HUES48 (cell line): ENCODE measurements at regions not wholly inside any gene's neighbourhood (a gene's known extent, or its start where the extent isn't known, plus 50 kb on each side); places are given as distances from the start of the nearest gene placed in this dataset.
"Not testable (repeated sequence)": the region's sequence is repeated elsewhere in the genome, so short reads cannot be mapped to it uniquely, and the experiment has no call there.

ENCODE experiments used
- H3K27ac ChIP-seq: one replicate; pipeline ENCODE4 v1.7.0; 2013; ENCODE audit warnings: low read depth, low read length, inconsistent platforms
- H3K27me3 ChIP-seq: 2 replicates; pipeline ENCODE4 v1.6.1; 2013; ENCODE audit warnings: mild to moderate bottlenecking, low read length; ENCODE audit not compliant: control insufficient read depth, insufficient read depth
- H3K36me3 ChIP-seq: 2 replicates; pipeline ENCODE4 v1.6.1; 2013; ENCODE audit warnings: low read length; ENCODE audit not compliant: control insufficient read depth, insufficient read depth
- H3K4me1 ChIP-seq: 2 replicates; pipeline ENCODE4 v1.6.1; 2013; ENCODE audit warnings: mild to moderate bottlenecking, low read length; ENCODE audit not compliant: control insufficient read depth, insufficient read depth
- H3K4me3 ChIP-seq: 2 replicates; pipeline ENCODE4 v1.5.1; 2013; ENCODE audit warnings: mild to moderate bottlenecking, low read depth, low read length
- H3K9ac ChIP-seq: 2 replicates; pipeline ENCODE4 v1.6.1; 2013; ENCODE audit warnings: mild to moderate bottlenecking, low read depth, low read length, moderate library complexity
- H3K9me3 ChIP-seq: 2 replicates; pipeline ENCODE4 v1.6.1; 2013; ENCODE audit warnings: low read length; ENCODE audit not compliant: control insufficient read depth, insufficient read depth

GRCh38 chr4:53704329-53704728, 113.0 kb upstream of the LNX1 start:
- Histone ChIP-seq H3K4me1 (peaks cover 4% of the 10 kb centered on the region; the same call in 1 of the 2 replicates), H3K9me3 (no peaks in the 10 kb centered on the region), H3K36me3 (no peaks in the 10 kb centered on the region), H3K27me3 (no peaks in the 10 kb centered on the region), H3K4me3 (no peak overlapping the region), H3K27ac (no peak overlapping the region), H3K9ac (no peak overlapping the region)

GRCh38 chr4:53703267-53703655, 112.0 kb upstream of the LNX1 start:
- Histone ChIP-seq H3K4me3 (no peak overlapping the region), H3K36me3 (no peaks in the 10 kb centered on the region), H3K27me3 (no peaks in the 10 kb centered on the region), H3K9ac (no peak overlapping the region), H3K27ac (no peak overlapping the region), H3K9me3 (no peaks in the 10 kb centered on the region), H3K4me1 (peaks cover 4% of the 10 kb centered on the region; the same call in 1 of the 2 replicates)

GRCh38 chr4:53702334-53703266, 111.3 kb upstream of the LNX1 start:
- Histone ChIP-seq H3K9ac (no peak overlapping the region), H3K27me3 (no peaks in the 10 kb centered on the region), H3K4me3 (no peak overlapping the region), H3K27ac (no peak overlapping the region), H3K4me1 (peaks cover 4% of the 10 kb centered on the region; the same call in 1 of the 2 replicates), H3K36me3 (no peaks in the 10 kb centered on the region), H3K9me3 (no peaks in the 10 kb centered on the region)

- H3K9me3 ChIP-seq, result not testable (repeated sequence)
Observed at GRCh38 chr4:53701260-53701659, 110.0 kb upstream of the LNX1 start.

GRCh38 chr4:53699310-53699709, 108.0 kb upstream of the LNX1 start:
- not testable (repeated sequence) for H3K27me3 ChIP-seq, H3K4me1 ChIP-seq, H3K9ac ChIP-seq, H3K9me3 ChIP-seq, H3K27ac ChIP-seq, H3K4me3 ChIP-seq, H3K36me3 ChIP-seq

More at GRCh38 chr4:53701260-53701659, 110.0 kb upstream of the LNX1 start:
- not testable (repeated sequence) for H3K27ac ChIP-seq, H3K4me3 ChIP-seq, H3K36me3 ChIP-seq, H3K27me3 ChIP-seq, H3K9ac ChIP-seq, H3K4me1 ChIP-seq

- no peak overlapping the region for H3K9ac ChIP-seq
- H3K9me3 ChIP-seq, result no peaks in the 10 kb centered on the region
- H3K4me1 ChIP-seq, result 0 out of 2 replicates have a peak, but pooled peaks cover under 1% of the 10 kb centered on the region
- H3K27ac ChIP-seq, result no peak overlapping the region
- no peak overlapping the region for H3K4me3 ChIP-seq
- no peaks in the 10 kb centered on the region for H3K36me3 ChIP-seq
- H3K27me3 ChIP-seq, result no peaks in the 10 kb centered on the region
Observed at GRCh38 chr4:53697016-53697685, 105.9 kb upstream of the LNX1 start.

GRCh38 chr4:53695540-53696463, 104.5 kb upstream of the LNX1 start:
- no peak overlapping the region for H3K9ac ChIP-seq
- H3K36me3 ChIP-seq, result no peaks in the 10 kb centered on the region
- H3K9me3 ChIP-seq, result no peaks in the 10 kb centered on the region
- H3K27me3 ChIP-seq, result no peaks in the 10 kb centered on the region
- no peak overlapping the region for H3K4me3 ChIP-seq
- no peaks in the 10 kb centered on the region for H3K4me1 ChIP-seq
- H3K27ac ChIP-seq, result no peak overlapping the region

GRCh38 chr4:53694666-53695065, 103.4 kb upstream of the LNX1 start:
- Histone ChIP-seq H3K9me3 (no peaks in the 10 kb centered on the region), H3K9ac (no peak overlapping the region), H3K4me3 (no peak overlapping the region), H3K4me1 (no peaks in the 10 kb centered on the region), H3K36me3 (no peaks in the 10 kb centered on the region), H3K27me3 (no peaks in the 10 kb centered on the region), H3K27ac (no peak overlapping the region)

- H3K27ac ChIP-seq, result no peak overlapping the region
- H3K9ac ChIP-seq, result no peak overlapping the region
- H3K27me3 ChIP-seq, result no peaks in the 10 kb centered on the region
- H3K4me1 ChIP-seq, result no peaks in the 10 kb centered on the region
- H3K9me3 ChIP-seq, result no peaks in the 10 kb centered on the region
- no peaks in the 10 kb centered on the region for H3K36me3 ChIP-seq
- no peak overlapping the region for H3K4me3 ChIP-seq
Observed at GRCh38 chr4:53693909-53694308, 102.6 kb upstream of the LNX1 start.

GRCh38 chr4:53693408-53693807, 102.1 kb upstream of the LNX1 start:
- Histone ChIP-seq H3K27me3 (no peaks in the 10 kb centered on the region), H3K9me3 (no peaks in the 10 kb centered on the region), H3K4me3 (no peak overlapping the region), H3K36me3 (no peaks in the 10 kb centered on the region), H3K27ac (no peak overlapping the region), H3K9ac (no peak overlapping the region), H3K4me1 (no peaks in the 10 kb centered on the region)
